Stimulated activated naive CD8-positive, alpha-beta T cell treated with anti-CD3 and anti-CD28 coated beads, Interleukin-15, amount 100 ng/mL, for 72 hours (primary cell): ENCODE measurements at regions not wholly inside any gene's neighbourhood (a gene's known extent, or its start where the extent isn't known, plus 50 kb on each side); places are given as distances from the start of the nearest gene placed in this dataset.

ENCODE experiments used
- ATAC-seq: fragments of 150-1000 bp; cut with Tn5 transposase; 2 replicates; pipeline ENCODE4 v1.10.0; 2021; ENCODE audit warnings: mild to moderate bottlenecking, moderate library complexity
- DNase-seq, 2 donors: peaks; one replicate each; pipeline ENCODE4 v3.0.0; 2021 to 2022
- H3K27ac Mint-ChIP-seq, 2 donors: one replicate each; pipeline ENCODE4 v1.8.0; 2022; ENCODE audit warnings: mild to moderate bottlenecking in 2 of 2, mixed read lengths in 2 of 2, moderate library complexity in 2 of 2
- H3K27me3 Mint-ChIP-seq: one replicate; pipeline ENCODE4 v1.8.0; 2022; ENCODE audit warnings: mixed read lengths
- H3K4me1 Mint-ChIP-seq: one replicate; pipeline ENCODE4 v1.8.0; 2022; ENCODE audit warnings: mild to moderate bottlenecking, mixed read lengths
- H3K4me3 Mint-ChIP-seq, 2 donors: one replicate each; pipeline ENCODE4 v1.8.0; 2022; ENCODE audit warnings: mild to moderate bottlenecking in 2 of 2, mixed read lengths in 2 of 2, moderate library complexity in 1 of 2
- H3K9me3 Mint-ChIP-seq, 2 donors: one replicate each; pipeline ENCODE4 v1.8.0; 2022; ENCODE audit warnings: mixed read lengths in 2 of 2

- no peak for DNase-seq
- ATAC-seq: no peak
- H3K4me3 Mint-ChIP-seq: no peak overlapping the region
- H3K27ac Mint-ChIP-seq: no peak overlapping the region
- peaks cover 65% of the 10 kb centered on the region for H3K27me3 Mint-ChIP-seq
- H3K4me1 Mint-ChIP-seq: no peaks in the 10 kb centered on the region
- H3K9me3 Mint-ChIP-seq: no peaks in the 10 kb centered on the region
Observed at GRCh38 chr15:62935300-62936081, 107.1 kb upstream of the TPM1 start.

- Mint-ChIP-seq H3K9me3 (no peaks in the 10 kb centered on the region), H3K4me3 (no peak overlapping the region), H3K4me1 (no peaks in the 10 kb centered on the region), H3K27ac (no peak overlapping the region), H3K27me3 (peaks cover 58% of the 10 kb centered on the region)
- ATAC-seq (no peak), DNase-seq (no peak)
Observed at GRCh38 chr15:62938825-62939224, 103.7 kb upstream of the TPM1 start.

- no peak overlapping the region for H3K27ac Mint-ChIP-seq
- H3K27me3 Mint-ChIP-seq: peaks cover 45% of the 10 kb centered on the region
- no peak for ATAC-seq
- H3K4me1 Mint-ChIP-seq: no peaks in the 10 kb centered on the region
- H3K9me3 Mint-ChIP-seq: no peaks in the 10 kb centered on the region
- no peak for DNase-seq
- no peak overlapping the region for H3K4me3 Mint-ChIP-seq
Observed at GRCh38 chr15:62940093-62940754, 102.3 kb upstream of the TPM1 start.

GRCh38 chr15:62940755-62941361 lies 101.7 kb upstream of the TPM1 start:
- peaks cover 39% of the 10 kb centered on the region for H3K27me3 Mint-ChIP-seq
- H3K9me3 Mint-ChIP-seq: no peaks in the 10 kb centered on the region
- no peak overlapping the region for H3K27ac Mint-ChIP-seq
- ATAC-seq (no peak), DNase-seq (no peak)
- no peak overlapping the region for H3K4me3 Mint-ChIP-seq
- no peaks in the 10 kb centered on the region for H3K4me1 Mint-ChIP-seq

- no peaks in the 10 kb centered on the region for H3K9me3 Mint-ChIP-seq
- H3K27me3 Mint-ChIP-seq: peaks cover 34% of the 10 kb centered on the region
- DNase-seq (no peak), ATAC-seq (no peak)
- no peak overlapping the region for H3K4me3 Mint-ChIP-seq
- peak overlapping the region in 1 of 2 donors; percentile 85 for H3K27ac Mint-ChIP-seq
- H3K4me1 Mint-ChIP-seq: no peaks in the 10 kb centered on the region
Observed at GRCh38 chr15:62941699-62942098, 100.8 kb upstream of the TPM1 start.

GRCh38 chr15:62942428-62942827 lies 100.1 kb upstream of the TPM1 start:
- DNase-seq (no peak), ATAC-seq (no peak)
- Mint-ChIP-seq H3K27me3 (peaks cover 35% of the 10 kb centered on the region), H3K9me3 (no peaks in the 10 kb centered on the region), H3K27ac (no peak overlapping the region), H3K4me1 (no peaks in the 10 kb centered on the region), H3K4me3 (no peak overlapping the region)

GRCh38 chr15:62945063-62945462 lies 97.5 kb upstream of the TPM1 start:
- H3K4me1 Mint-ChIP-seq: no peaks in the 10 kb centered on the region
- ATAC-seq: no peak
- H3K9me3 Mint-ChIP-seq: no peaks in the 10 kb centered on the region
- no peak overlapping the region for H3K4me3 Mint-ChIP-seq
- no peak for DNase-seq
- peaks cover 45% of the 10 kb centered on the region for H3K27me3 Mint-ChIP-seq
- H3K27ac Mint-ChIP-seq: peak overlapping the region in 1 of 2 donors; percentile 49

- peaks cover 46% of the 10 kb centered on the region for H3K27me3 Mint-ChIP-seq
Observed at GRCh38 chr15:62945760-62946159, 96.8 kb upstream of the TPM1 start.

GRCh38 chr15:62946940-62947339 lies 95.6 kb upstream of the TPM1 start:
- Mint-ChIP-seq H3K4me1 (no peaks in the 10 kb centered on the region), H3K27ac (no peak overlapping the region), H3K9me3 (no peaks in the 10 kb centered on the region), H3K27me3 (peaks cover 47% of the 10 kb centered on the region), H3K4me3 (no peak overlapping the region)
- ATAC-seq: no peak
- DNase-seq: no peak

More at GRCh38 chr15:62945760-62946159, 96.8 kb upstream of the TPM1 start:
- no peak overlapping the region for H3K27ac Mint-ChIP-seq
- no peak for ATAC-seq
- no peak overlapping the region for H3K4me3 Mint-ChIP-seq
- no peaks in the 10 kb centered on the region for H3K9me3 Mint-ChIP-seq
- no peaks in the 10 kb centered on the region for H3K4me1 Mint-ChIP-seq
- no peak for DNase-seq

GRCh38 chr15:62950462-62950931 lies 92.0 kb upstream of the TPM1 start:
- H3K4me3 Mint-ChIP-seq: no peak overlapping the region
- no peak overlapping the region for H3K27ac Mint-ChIP-seq
- ATAC-seq: no peak
- H3K9me3 Mint-ChIP-seq: no peaks in the 10 kb centered on the region
- H3K4me1 Mint-ChIP-seq: no peaks in the 10 kb centered on the region
- DNase-seq: no peak
- H3K27me3 Mint-ChIP-seq: peaks cover 65% of the 10 kb centered on the region

GRCh38 chr15:62951481-62951880 lies 91.1 kb upstream of the TPM1 start:
- H3K27ac Mint-ChIP-seq: no peak overlapping the region

GRCh38 chr15:62953021-62953420 lies 89.5 kb upstream of the TPM1 start:
- peaks cover 66% of the 10 kb centered on the region for H3K27me3 Mint-ChIP-seq
- no peak for DNase-seq
- no peak for ATAC-seq
- H3K9me3 Mint-ChIP-seq: no peaks in the 10 kb centered on the region
- no peak overlapping the region for H3K4me3 Mint-ChIP-seq
- no peak overlapping the region for H3K27ac Mint-ChIP-seq
- H3K4me1 Mint-ChIP-seq: peaks cover 5% of the 10 kb centered on the region

More at GRCh38 chr15:62951481-62951880, 91.1 kb upstream of the TPM1 start:
- H3K9me3 Mint-ChIP-seq: no peaks in the 10 kb centered on the region
- H3K4me3 Mint-ChIP-seq: no peak overlapping the region
- peaks cover 69% of the 10 kb centered on the region for H3K27me3 Mint-ChIP-seq
- DNase-seq (no peak), ATAC-seq (no peak)
- no peaks in the 10 kb centered on the region for H3K4me1 Mint-ChIP-seq

GRCh38 chr15:62953496-62954045 lies 89.0 kb upstream of the TPM1 start:
- no peak for ATAC-seq
- Mint-ChIP-seq H3K4me3 (no peak overlapping the region), H3K27ac (no peak overlapping the region), H3K27me3 (peaks cover 60% of the 10 kb centered on the region), H3K4me1 (peaks cover 5% of the 10 kb centered on the region), H3K9me3 (no peaks in the 10 kb centered on the region)
- DNase-seq: no peak

GRCh38 chr15:62957130-62957529 lies 85.4 kb upstream of the TPM1 start:
- H3K4me1 Mint-ChIP-seq: peaks cover 5% of the 10 kb centered on the region
- no peak overlapping the region for H3K27ac Mint-ChIP-seq
- peaks cover 26% of the 10 kb centered on the region for H3K27me3 Mint-ChIP-seq
- no peak for ATAC-seq
- H3K4me3 Mint-ChIP-seq: no peak overlapping the region
- no peak for DNase-seq
- H3K9me3 Mint-ChIP-seq: no peaks in the 10 kb centered on the region

GRCh38 chr15:62958528-62959363 lies 83.8 kb upstream of the TPM1 start:
- no peak for DNase-seq
- H3K27me3 Mint-ChIP-seq: peaks cover 11% of the 10 kb centered on the region
- peak overlapping the region in 1 of 2 donors; percentile 33 for H3K27ac Mint-ChIP-seq
- H3K4me3 Mint-ChIP-seq: no peak overlapping the region
- no peak for ATAC-seq
- peaks cover 5% of the 10 kb centered on the region for H3K4me1 Mint-ChIP-seq
- H3K9me3 Mint-ChIP-seq: no peaks in the 10 kb centered on the region
